NCI-H2196 (cell line): ENCODE measurements at regions not wholly inside any gene's neighbourhood (a gene's known extent, or its start where the extent isn't known, plus 50 kb on each side); places are given as distances from the start of the nearest gene placed in this dataset.

Experiments used
- DNase-seq: peaks from one replicate; lab custom pipeline; 2025; ENCODE audit not compliant: unreplicated experiment; lab: John Stamatoyannopoulos, UW

GRCh38 chr1:72568113-72568512 is 285.8 kb upstream of the NEGR1 start:
- no peak for DNase-seq

GRCh38 chr1:72567521-72567920 is 285.2 kb upstream of the NEGR1 start:
- peak; percentile 13 for DNase-seq

- no peak for DNase-seq
Measured at GRCh38 chr1:72564749-72565148, 282.4 kb upstream of the NEGR1 start.

GRCh38 chr1:72557446-72558049 is 275.2 kb upstream of the NEGR1 start:
- DNase-seq = no peak

- DNase-seq = no peak
Measured at GRCh38 chr1:72547412-72547811, 265.1 kb upstream of the NEGR1 start.

GRCh38 chr1:72540674-72541073 is 258.3 kb upstream of the NEGR1 start:
- DNase-seq = no peak

GRCh38 chr1:72535470-72535869 is 253.1 kb upstream of the NEGR1 start:
- DNase-seq = no peak

- DNase-seq = no peak
Measured at GRCh38 chr1:72530646-72531045, 248.3 kb upstream of the NEGR1 start.

- DNase-seq = no peak
Measured at GRCh38 chr1:72526926-72527325, 244.6 kb upstream of the NEGR1 start.

GRCh38 chr1:72524021-72524420 is 241.7 kb upstream of the NEGR1 start:
- no peak for DNase-seq

- DNase-seq = no peak
Measured at GRCh38 chr1:72521659-72522058, 239.3 kb upstream of the NEGR1 start.

- no peak for DNase-seq
Measured at GRCh38 chr1:72516826-72517225, 234.5 kb upstream of the NEGR1 start.

GRCh38 chr1:72516264-72516663 is 233.9 kb upstream of the NEGR1 start:
- no peak for DNase-seq

GRCh38 chr1:72498371-72498770 is 216.0 kb upstream of the NEGR1 start:
- no peak for DNase-seq

GRCh38 chr1:72489801-72490200 is 207.5 kb upstream of the NEGR1 start:
- DNase-seq = no peak

GRCh38 chr1:72485801-72486200 is 203.5 kb upstream of the NEGR1 start:
- no peak for DNase-seq

GRCh38 chr1:72483846-72484357 is 201.6 kb upstream of the NEGR1 start:
- DNase-seq = no peak

GRCh38 chr1:72482736-72483413 is 200.5 kb upstream of the NEGR1 start:
- DNase-seq = no peak

GRCh38 chr1:72481420-72481970 is 199.2 kb upstream of the NEGR1 start:
- DNase-seq = no peak

- DNase-seq = no peak
Measured at GRCh38 chr1:72466376-72466775, 184.0 kb upstream of the NEGR1 start.

- DNase-seq = no peak
Measured at GRCh38 chr1:72462186-72462905, 180.0 kb upstream of the NEGR1 start.

- DNase-seq = no peak
Measured at GRCh38 chr1:72442262-72442661, 159.9 kb upstream of the NEGR1 start.
